H1 (cell line): ENCODE measurements at regions not wholly inside any gene's neighbourhood (a gene's known extent, or its start where the extent isn't known, plus 50 kb on each side); places are given as distances from the start of the nearest gene placed in this dataset.

Experiments
- CTCF ChIA-PET: fragments of 300-600 bp; sonication (Branson Sonifier 250); formaldehyde crosslinking; loops from one replicate; lab custom pipeline; 2021; ENCODE audit not compliant: partially characterized antibody; lab: Charles Lee
- POLR2A ChIA-PET: fragments of 300-600 bp; sonication (Branson Sonifier 250); formaldehyde crosslinking; loops from one replicate; lab custom pipeline; 2021; ENCODE audit warnings: inconsistent platforms; ENCODE audit not compliant: partially characterized antibody; lab: Charles Lee
- DNase-seq, 2 experiments: peaks; one replicate each; pipeline versions ENCODE4 v3.0.0 to v3.0.0-alpha.2; 2010 to 2022; ENCODE audit warnings: low spot score in 2 of 2, low read depth in 1 of 2, mixed read lengths in 1 of 2
- FAIRE-seq: peaks from 2 replicates; lab custom pipeline; 2011; peaks lifted over from hg19 to GRCh38; lab: Jason Lieb, UNC
- H2AFZ ChIP-seq: 2 replicates; pipeline ENCODE4 v1.8.1; 2012; ENCODE audit warnings: low read length, inconsistent platforms
- H2AK5ac ChIP-seq: 2 replicates; pipeline ENCODE4 v1.6.1; 2013; ENCODE audit warnings: low read depth, low read length
- H2BK120ac ChIP-seq: replicated peaks from 2 replicates; pipeline ENCODE3; 2013; ENCODE audit warnings: low read depth, low read length, inconsistent platforms
- H2BK12ac ChIP-seq: 2 replicates; pipeline ENCODE4 v1.6.1; 2013; ENCODE audit warnings: low read depth, low read length
- H2BK15ac ChIP-seq: 2 replicates; pipeline ENCODE4 v1.6.1; 2013; ENCODE audit warnings: low read length
- H2BK20ac ChIP-seq: 2 replicates; pipeline ENCODE4 v1.6.1; 2013; ENCODE audit warnings: low read length
- H2BK5ac ChIP-seq: 2 replicates; pipeline ENCODE4 v1.6.1; 2013; ENCODE audit warnings: low read depth, low read length
- H3K14ac ChIP-seq: 2 replicates; pipeline ENCODE4 v1.6.1; 2013; ENCODE audit warnings: inconsistent platforms; ENCODE audit not compliant: insufficient read length
- H3K18ac ChIP-seq: 2 replicates; pipeline ENCODE4 v1.6.1; 2013; ENCODE audit warnings: low read length; ENCODE audit errors: extremely low read depth
- H3K23ac ChIP-seq: 2 replicates; pipeline ENCODE4 v1.6.1; 2013; ENCODE audit warnings: inconsistent platforms; ENCODE audit not compliant: insufficient read length
- H3K23me2 ChIP-seq: 2 replicates; pipeline ENCODE4 v1.6.1; 2013; ENCODE audit warnings: low read depth, low read length
- H3K27ac ChIP-seq: 2 replicates; pipeline ENCODE4 v1.6.1; 2011; ENCODE audit warnings: low read depth, low read length, inconsistent platforms
- H3K27me3 ChIP-seq, 4 experiments: replicated peaks in 1 of 4; 1 replicate in 1 of 4; 2 replicates in 3 of 4; pipeline versions ENCODE4 v1.6.1 to v1.8.1; 2011 to 2013; ENCODE audit warnings: low read length in 3 of 4, mild to moderate bottlenecking in 3 of 4, inconsistent platforms in 2 of 4, mixed read lengths in 2 of 4, moderate library complexity in 1 of 4; ENCODE audit not compliant: control insufficient read depth in 3 of 4, insufficient read depth in 3 of 4; ENCODE audit errors: extremely low read depth in 1 of 4
- H3K36me3 ChIP-seq, 4 experiments: 2 replicates each; pipeline versions ENCODE4 v1.6.1 to v1.8.1; 2011 to 2013; ENCODE audit warnings: mild to moderate bottlenecking in 4 of 4, low read length in 3 of 4, moderate library complexity in 2 of 4, control low read depth in 1 of 4, inconsistent platforms in 1 of 4; ENCODE audit not compliant: insufficient read depth in 4 of 4, control insufficient read depth in 2 of 4
- H3K4ac ChIP-seq: replicated peaks from 2 replicates; pipeline ENCODE3; 2013; ENCODE audit warnings: low read length, low read depth, mixed read lengths, inconsistent platforms; ENCODE audit not compliant: insufficient read length
- H3K4me1 ChIP-seq, 4 experiments: replicated peaks in 1 of 4; 1 replicate in 1 of 4; 2 replicates in 3 of 4; pipeline versions ENCODE4 v1.6.1 to v1.8.1; 2011 to 2013; ENCODE audit warnings: low read length in 3 of 4, inconsistent platforms in 2 of 4, mixed read lengths in 1 of 4; ENCODE audit not compliant: insufficient read depth in 4 of 4, control insufficient read depth in 3 of 4
- H3K4me2 ChIP-seq, 2 experiments: 2 replicates each; pipeline versions ENCODE4 v1.6.1 to v1.8.1; 2011 to 2013; ENCODE audit warnings: low read depth in 2 of 2, low read length in 2 of 2, control low read depth in 1 of 2, inconsistent platforms in 1 of 2, mild to moderate bottlenecking in 1 of 2; ENCODE audit not compliant: insufficient read depth in 1 of 2
- H3K4me3 ChIP-seq, 4 experiments: fragments of 200-600, 300-600 bp in 1 of 4; sonication (generic), shearing (Covaris generic), sonication (Bioruptor Twin) in 1 of 4; 2 replicates each; pipeline versions ENCODE4 v1.5.1 to v1.8.1; 2011 to 2016; ENCODE audit warnings: low read length in 4 of 4, low read depth in 3 of 4, control low read depth in 2 of 4, inconsistent platforms in 2 of 4, mild to moderate bottlenecking in 2 of 4, mixed read lengths in 1 of 4, moderate library complexity in 1 of 4; ENCODE audit not compliant: insufficient read depth in 2 of 4; ENCODE audit errors: extremely low read depth in 1 of 4
- H3K56ac ChIP-seq: replicated peaks from 2 replicates; pipeline ENCODE3; 2013; ENCODE audit warnings: low read depth, mild to moderate bottlenecking, mixed read lengths, low read length, inconsistent platforms; ENCODE audit not compliant: insufficient read length
- H3K79me1 ChIP-seq: 2 replicates; pipeline ENCODE4 v1.6.1; 2013; ENCODE audit warnings: low read depth, low read length, control low read depth
- H3K79me2 ChIP-seq, 2 experiments: 2 replicates each; pipeline versions ENCODE4 v1.6.1 to v1.8.1; 2012 to 2013; ENCODE audit warnings: low read length in 2 of 2, mild to moderate bottlenecking in 2 of 2, inconsistent platforms in 1 of 2; ENCODE audit not compliant: insufficient read depth in 2 of 2, control insufficient read depth in 1 of 2
- H3K9ac ChIP-seq, 4 experiments: replicated peaks in 1 of 4; 1 replicate in 1 of 4; 2 replicates in 3 of 4; pipeline versions ENCODE4 v1.6.1 to v1.8.1; 2011 to 2013; ENCODE audit warnings: low read depth in 3 of 4, low read length in 3 of 4, control low read depth in 2 of 4, mild to moderate bottlenecking in 2 of 4, moderate library complexity in 2 of 4, inconsistent platforms in 1 of 4; ENCODE audit errors: extremely low read depth in 1 of 4
- H3K9me3 ChIP-seq, 2 experiments: 2 replicates each; pipeline versions ENCODE4 v1.6.1 to v1.8.1; 2012 to 2013; ENCODE audit warnings: mild to moderate bottlenecking in 2 of 2, moderate library complexity in 2 of 2, control low read depth in 1 of 2, inconsistent platforms in 1 of 2, low read depth in 1 of 2, low read length in 1 of 2, mixed read lengths in 1 of 2; ENCODE audit not compliant: insufficient read depth in 2 of 2
- H4K20me1 ChIP-seq, 2 experiments: replicated peaks in 1 of 2; 2 replicates each; pipeline versions ENCODE3 to v1.8.1; 2011 to 2013; ENCODE audit warnings: inconsistent platforms in 2 of 2, low read length in 2 of 2, mild to moderate bottlenecking in 1 of 2; ENCODE audit not compliant: insufficient read depth in 2 of 2, control insufficient read depth in 1 of 2
- H4K5ac ChIP-seq: 2 replicates; pipeline ENCODE4 v1.6.1; 2013; ENCODE audit warnings: low read length, low read depth, mixed read lengths, inconsistent platforms; ENCODE audit not compliant: insufficient read length
- H4K8ac ChIP-seq: 2 replicates; pipeline ENCODE4 v1.8.0; 2013; ENCODE audit warnings: mild to moderate bottlenecking, moderate library complexity, low read length, inconsistent platforms; ENCODE audit not compliant: insufficient read depth; ENCODE audit errors: extremely low read depth
- H4K91ac ChIP-seq: replicated peaks from 2 replicates; pipeline ENCODE3; 2013; ENCODE audit warnings: low read length, mixed read lengths, inconsistent platforms; ENCODE audit not compliant: insufficient read length
- ASH2L ChIP-seq: fragments of 200-600, 300-600 bp; sonication (generic); IDR thresholded peaks from one replicate; pipeline ENCODE4 v1.7.1; 2017; ENCODE audit warnings: low read length
- ATF2 ChIP-seq: IDR thresholded peaks from 2 replicates; pipeline ENCODE4 v1.6.1; 2012; ENCODE audit warnings: low read length, inconsistent platforms
- CEBPB ChIP-seq: IDR thresholded peaks from 2 replicates; pipeline ENCODE4 v1.6.1; 2012; ENCODE audit warnings: low read depth, low read length
- GABPA ChIP-seq: IDR thresholded peaks from 2 replicates; pipeline ENCODE4 v1.6.1; 2011; ENCODE audit warnings: mild to moderate bottlenecking, low read length, moderate library complexity, borderline replicate concordance; ENCODE audit not compliant: insufficient read depth
- HDAC2 ChIP-seq, 2 experiments: fragments of 300-600 bp in 1 of 2; sonication (generic) in 1 of 2; IDR thresholded peaks; 2 replicates each; pipeline ENCODE4 v1.6.1; 2011 to 2012; ENCODE audit warnings: low read depth in 2 of 2, low read length in 2 of 2, mild to moderate bottlenecking in 2 of 2, moderate library complexity in 2 of 2, borderline replicate concordance in 1 of 2, inconsistent platforms in 1 of 2
- NANOG ChIP-seq: IDR thresholded peaks from 2 replicates; pipeline ENCODE4 v1.6.1; 2011; ENCODE audit warnings: low read length, low read depth, mild to moderate bottlenecking, inconsistent platforms; ENCODE audit not compliant: insufficient read depth, poor library complexity, severe bottlenecking
- TAF1 ChIP-seq: IDR thresholded peaks from 2 replicates; pipeline ENCODE4 v1.6.1; 2011; ENCODE audit warnings: mild to moderate bottlenecking, low read depth, low read length
- WGBS, 2 experiments: shearing (Covaris generic) in 1 of 2; methylation state at CpG; one replicate each; pipeline versions ENCODE4 v1.1.6 to v1.1.7; 2013 to 2015; ENCODE audit warnings: low lambda C conversion rate in 2 of 2, mixed read lengths in 2 of 2, inconsistent platforms in 1 of 2, low coverage in 1 of 2, missing lambda C conversion rate in 1 of 2; ENCODE audit not compliant: insufficient replicate concordance in 2 of 2, insufficient coverage in 1 of 2, insufficient read length in 1 of 2; ENCODE audit errors: extremely low coverage in 1 of 2, missing lambda C conversion rate in 1 of 2; 5-methylcytosine and 5-hydroxymethylcytosine counted together

DNA sequence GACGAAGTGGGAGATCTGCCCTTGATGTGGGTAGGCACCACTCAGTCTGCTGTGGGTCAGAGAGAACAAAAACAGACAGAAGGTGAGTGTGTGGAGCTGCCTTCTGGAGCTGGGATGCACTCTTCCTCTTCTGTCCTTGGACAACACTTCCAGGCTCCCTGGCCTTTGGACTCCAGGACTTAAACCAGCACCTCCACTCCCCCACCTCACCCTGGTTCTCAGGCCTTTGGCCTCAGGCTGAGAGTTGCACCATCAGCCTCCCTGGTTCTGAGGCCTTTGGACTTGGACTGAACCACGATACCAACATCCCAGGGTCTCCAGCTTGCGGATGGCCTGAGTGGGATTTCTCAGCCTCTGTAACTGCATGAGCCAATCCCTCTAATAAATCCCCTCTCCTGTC, 68.1 kb upstream of the STUM start:
- POLR2A ChIA-PET: no interaction called here

More for the DNA sequence above, 68.1 kb upstream of the STUM start:
- no peak overlapping the region for H3K56ac ChIP-seq
- H3K18ac ChIP-seq: no peak overlapping the region
- no peaks in the 10 kb centered on the region for H3K36me3 ChIP-seq
- no peak overlapping the region for H2BK20ac ChIP-seq
- no peak overlapping the region for H2BK120ac ChIP-seq
- WGBS, 2 experiments: 90% methylated on average over 3 of the region's 3 CpGs; no CpG with 5 or more reads in 1 of the 2 experiments
- H2AFZ ChIP-seq: no peak overlapping the region
- H3K4me1 ChIP-seq: peaks cover 0 to under 1% (median 0%) of the 10 kb centered on the region in 4 experiments; a peak in 1 of 7 replicates
- no peak overlapping the region for H3K4me3 ChIP-seq
- no peak overlapping the region; the same call in 1 of the 2 replicates for H4K8ac ChIP-seq
- no peaks in the 10 kb centered on the region for H3K79me2 ChIP-seq
- CTCF ChIA-PET: interaction anchor here (0.5 to 4.7 kb wide), 5 partner anchors 10 to 1104 kb away, joined by 3 to 21 read pairs (median 4); no protein-coding TSS in a partner anchor
- no peak overlapping the region for H3K27ac ChIP-seq
- no peak overlapping the region for H3K14ac ChIP-seq
- TF ChIP-seq NANOG: no peak
- TF ChIP-seq TAF1: no peak
- TF ChIP-seq ATF2: no peak
- no peak for TF ChIP-seq GABPA
- TF ChIP-seq HDAC2 (IDR thresholded peaks at IDR 0.05; ENCODE audit: borderline replicate concordance in 1 of 2, low read depth in 2 of 2, low read length in 2 of 2): no peak
- TF ChIP-seq CEBPB: no peak
- no peak for TF ChIP-seq ASH2L
- TF ChIP-seq, all 59 proteins: peak for 0
- no peak overlapping the region; the same call in 1 of the 2 replicates for H2BK5ac ChIP-seq
- no peaks in the 10 kb centered on the region for H4K20me1 ChIP-seq
- no peak overlapping the region for H3K9ac ChIP-seq
- FAIRE-seq (no peak), DNase-seq (no peak)
- no peak overlapping the region for H3K4ac ChIP-seq
- H2BK15ac ChIP-seq: no peak overlapping the region
- H2AK5ac ChIP-seq: no peak overlapping the region
- H3K79me1 ChIP-seq: no peaks in the 10 kb centered on the region
- no peaks in the 10 kb centered on the region for H3K9me3 ChIP-seq
- H3K27me3 ChIP-seq: no peaks in the 10 kb centered on the region
- no peak overlapping the region for H4K5ac ChIP-seq
- H2BK12ac ChIP-seq: no peak overlapping the region
- no peak overlapping the region for H4K91ac ChIP-seq
- H3K4me2 ChIP-seq: no peak overlapping the region
- no peaks in the 10 kb centered on the region for H3K23me2 ChIP-seq
- no peak overlapping the region for H3K23ac ChIP-seq
